ENCODE measurements at regions not wholly inside any gene's neighbourhood (a gene's known extent, or its start where the extent isn't known, plus 50 kb on each side); places are given as distances from the start of the nearest gene placed in this dataset.
"Not testable (repeated sequence)": the region's sequence is repeated elsewhere in the genome, so short reads cannot be mapped to it uniquely, and the experiment has no call there.

DNA sequence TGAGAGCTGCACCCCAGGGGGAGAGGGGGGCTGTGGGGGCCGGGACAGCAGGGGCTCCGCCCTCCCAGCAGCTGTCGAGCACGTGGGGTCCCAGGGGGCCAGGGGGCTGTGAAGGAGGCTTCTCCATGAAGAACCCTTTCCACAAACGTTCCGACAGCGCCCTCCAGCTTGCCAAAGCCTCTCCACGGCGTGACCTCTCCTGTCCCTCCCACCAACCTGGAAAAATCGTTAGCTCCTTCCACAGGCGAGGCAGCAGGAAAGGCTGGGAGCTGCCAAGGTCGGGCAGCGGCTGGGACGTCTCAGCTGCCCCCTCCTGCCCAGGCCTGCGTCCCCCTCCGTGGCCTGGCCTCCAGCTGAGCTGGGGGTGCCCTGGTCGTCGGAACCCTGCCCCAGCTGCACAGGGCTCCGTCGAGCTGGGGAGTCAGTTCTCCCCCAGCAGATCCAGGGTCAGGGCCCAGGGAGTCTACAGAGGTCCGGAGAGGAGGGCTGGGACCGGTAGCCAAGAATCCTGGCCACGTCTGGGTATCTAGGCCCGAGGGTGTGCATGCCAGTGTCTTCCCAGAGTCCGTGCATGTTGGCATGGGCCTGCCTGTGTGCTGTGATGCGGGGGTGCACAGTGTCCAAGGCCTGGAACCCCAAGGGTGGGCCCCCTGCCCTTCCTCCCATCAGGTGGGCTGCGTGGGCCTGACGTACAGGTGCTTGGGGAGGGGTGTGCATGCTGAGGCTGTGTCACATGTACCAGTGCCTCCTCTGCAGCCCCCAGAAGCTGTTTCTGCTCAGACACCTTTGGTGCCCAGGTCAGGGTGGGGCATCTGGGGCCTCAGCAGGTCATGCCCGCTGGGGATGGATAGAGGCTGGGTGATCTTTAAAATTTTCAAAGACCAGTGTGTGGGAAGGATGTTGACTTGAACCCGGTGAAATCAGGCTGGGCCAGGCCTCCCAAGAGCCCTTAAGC, 66.5 kb downstream of the UNCX start:
- no peak for DNase-seq (ENCODE audit: low read depth in 4 of 4, low spot score in 3 of 4)

DNA sequence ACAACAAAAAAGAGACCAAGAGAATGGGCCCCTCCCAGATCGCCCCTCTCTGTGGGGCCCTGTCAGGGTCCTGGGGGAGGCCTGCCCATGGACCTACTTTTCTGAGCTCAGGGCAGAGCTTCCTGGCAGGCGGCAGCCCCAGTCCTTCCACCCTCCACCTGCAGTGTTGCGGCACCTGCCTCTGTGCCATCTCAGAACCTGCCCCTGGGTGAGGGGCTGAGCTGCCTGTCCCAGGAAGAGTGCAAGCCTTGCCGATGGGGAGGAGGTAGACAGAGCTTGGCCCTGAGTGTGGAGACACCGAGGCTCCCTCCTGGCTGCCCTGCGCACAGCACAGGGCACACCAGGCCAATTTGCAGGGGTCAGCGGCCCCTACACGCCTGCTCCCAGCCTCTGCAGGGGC, 67.5 kb downstream of the UNCX start:
- no peak for DNase-seq (ENCODE audit: low read depth in 4 of 4, low spot score in 3 of 4)

DNA sequence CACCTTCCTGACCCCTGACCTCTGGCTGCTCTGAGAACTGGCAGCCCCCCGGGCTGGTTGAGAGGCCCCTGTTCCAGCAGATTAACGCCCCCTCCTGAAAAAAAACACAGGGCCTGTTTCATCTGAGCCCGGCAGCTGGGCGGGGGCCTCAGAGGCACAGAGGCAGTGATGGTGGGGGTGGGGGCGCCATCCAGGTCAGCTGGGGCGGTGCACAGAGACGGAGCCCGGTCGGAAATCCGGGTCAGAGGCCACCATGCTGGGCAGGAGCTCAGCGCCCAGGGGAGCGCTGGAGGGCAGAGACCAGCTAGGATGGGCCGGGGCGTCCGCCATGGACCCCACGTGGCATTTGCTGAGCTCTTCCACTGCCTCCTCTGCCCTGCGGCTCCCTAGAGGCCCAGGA, 68.0 kb downstream of the UNCX start:
- DNase-seq (ENCODE audit: low read depth in 4 of 4, low spot score in 3 of 4), result no peak

DNA sequence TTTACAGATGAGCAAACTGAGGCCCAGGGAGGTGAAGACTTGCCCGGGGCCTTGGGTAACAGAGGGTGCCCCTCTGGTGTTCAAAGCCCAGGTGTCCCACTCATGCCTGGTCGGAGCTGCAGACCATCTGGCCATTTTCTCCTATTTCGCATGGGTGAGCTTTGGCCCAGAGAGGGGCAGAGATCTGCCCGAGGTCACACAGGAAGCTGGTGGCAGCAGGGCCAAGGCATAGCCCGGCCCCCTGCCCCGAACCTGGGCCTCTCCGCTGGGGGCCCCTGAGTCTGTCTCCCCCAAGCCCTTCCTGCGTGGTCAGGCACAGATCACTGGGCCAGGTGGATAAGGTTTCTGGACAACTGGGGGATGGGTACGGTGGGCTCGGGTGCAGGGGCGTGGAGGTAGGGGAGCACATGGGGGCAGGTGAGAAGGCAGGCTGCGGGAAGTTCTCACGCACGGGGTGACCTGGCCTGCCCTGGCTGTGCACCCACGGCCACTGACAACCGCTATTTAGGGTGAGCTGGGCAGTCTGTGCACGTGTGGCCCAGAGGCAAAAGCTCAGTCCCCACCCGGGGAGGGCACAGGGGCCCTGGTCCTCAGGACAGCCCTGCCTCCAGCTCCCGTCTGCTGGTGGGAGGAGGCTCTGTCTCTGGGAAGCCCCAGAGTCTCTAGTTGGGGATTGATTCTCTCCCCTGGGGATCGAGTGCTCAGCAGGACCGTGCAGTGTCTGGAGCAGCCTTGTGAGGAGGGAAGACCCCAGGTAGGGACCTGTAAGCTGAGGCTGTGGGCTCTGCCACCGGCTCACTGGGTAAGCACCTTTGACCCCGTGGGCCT, 68.6 kb downstream of the UNCX start:
- DNase-seq (ENCODE audit: low read depth in 4 of 4, low spot score in 3 of 4), result no peak

DNA sequence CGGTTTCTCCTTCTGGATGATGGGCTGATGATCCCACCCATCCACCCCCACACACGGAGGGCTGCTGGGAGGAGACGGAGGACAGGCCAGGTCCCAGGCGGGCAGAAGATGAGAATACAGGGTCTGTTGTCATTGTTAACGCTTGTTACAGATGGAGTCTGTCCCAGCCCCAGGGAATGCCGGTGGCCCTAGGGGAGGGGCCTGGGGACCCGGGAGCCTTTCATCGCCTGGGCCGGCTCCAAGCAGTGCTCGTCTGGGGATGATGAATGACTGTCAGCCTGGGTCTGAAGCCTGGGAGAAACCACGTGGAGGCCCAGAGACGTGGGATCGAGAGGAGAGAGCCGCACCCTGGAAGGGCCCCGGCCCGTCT, 69.2 kb downstream of the UNCX start:
- DNase-seq (ENCODE audit: low read depth in 4 of 4, low spot score in 3 of 4), result no peak

DNA sequence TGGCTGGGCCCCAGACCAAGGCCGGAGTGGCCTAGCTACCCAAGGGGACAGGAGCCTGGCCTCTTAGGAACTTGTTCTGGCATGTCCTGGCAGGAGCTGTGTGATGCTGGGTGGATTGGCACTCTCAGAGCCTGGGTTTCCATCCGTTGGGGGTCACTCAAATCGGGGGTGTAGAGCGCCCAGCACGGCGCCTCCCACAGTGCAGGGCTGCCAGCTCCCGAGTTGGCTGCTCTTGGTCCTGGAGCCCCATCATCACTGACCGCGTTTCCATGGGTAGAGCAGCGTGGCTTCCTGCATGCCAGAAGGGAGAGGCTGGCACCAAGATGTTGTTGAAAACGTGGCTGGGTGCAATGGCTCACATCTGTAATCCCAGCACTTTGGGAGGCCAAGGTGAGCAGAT, 70.3 kb downstream of the UNCX start:
- DNase-seq (ENCODE audit: low read depth in 4 of 4, low spot score in 3 of 4), result no peak

DNA sequence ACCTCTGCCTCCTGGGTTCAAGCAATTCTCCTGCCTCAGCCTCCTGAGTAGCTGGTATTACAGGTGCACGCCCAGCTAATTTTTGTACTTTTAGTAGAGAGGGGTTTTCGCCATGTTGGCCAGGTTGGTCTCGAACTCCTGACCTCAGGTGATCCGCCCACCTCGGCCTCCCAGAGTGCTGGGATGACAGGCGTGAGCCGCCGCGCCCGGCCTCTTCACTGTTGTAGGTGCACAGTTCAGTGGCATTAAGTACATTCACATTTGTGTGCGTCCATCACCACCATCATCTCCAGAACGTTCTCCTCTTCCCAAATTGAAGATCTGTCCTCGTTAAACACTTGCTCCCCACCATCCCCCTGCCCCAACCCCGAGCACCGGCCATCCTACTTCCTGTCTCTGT, 71.3 kb downstream of the UNCX start:
- not testable (repeated sequence) for DNase-seq (ENCODE audit: low read depth in 4 of 4, low spot score in 3 of 4)

DNA sequence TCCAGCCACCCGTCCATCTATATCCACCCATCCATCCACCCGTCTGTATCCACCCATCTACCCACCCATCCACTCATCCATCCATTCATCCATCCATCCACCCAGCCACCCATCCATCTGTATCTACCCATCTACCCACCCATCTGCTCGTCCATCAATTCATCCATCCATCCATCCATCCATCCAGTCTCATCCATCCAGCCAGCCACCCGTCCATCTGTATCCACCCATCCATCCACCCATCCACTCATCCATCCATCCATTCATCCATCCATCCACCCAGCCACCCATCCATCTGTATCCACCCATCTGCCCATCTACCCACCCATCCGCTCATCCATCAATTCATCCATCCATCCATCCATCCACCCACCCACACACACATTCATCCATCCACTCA, 73.2 kb downstream of the UNCX start:
- no peak for DNase-seq (ENCODE audit: low read depth in 4 of 4, low spot score in 3 of 4)

DNA sequence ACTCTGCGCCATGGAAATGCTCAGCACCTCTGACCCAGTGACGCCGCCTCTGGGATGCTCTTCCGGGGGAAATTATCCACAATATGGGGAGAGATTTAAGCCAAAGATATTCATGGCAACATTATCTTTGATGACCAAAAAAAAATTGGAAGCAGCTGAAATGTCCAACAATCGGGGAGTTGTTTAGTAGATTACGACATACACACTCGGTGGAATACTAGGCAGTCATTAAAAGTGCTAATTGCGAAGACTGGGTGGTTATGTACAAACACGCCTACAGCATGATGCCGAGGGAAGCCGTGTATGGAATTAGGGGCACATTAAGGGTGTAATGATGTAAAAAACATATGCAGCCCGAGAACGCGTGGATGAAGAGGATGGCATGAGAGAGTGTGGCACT, 75.2 kb downstream of the UNCX start:
- DNase-seq (ENCODE audit: low read depth in 4 of 4, low spot score in 3 of 4), result no peak

DNA sequence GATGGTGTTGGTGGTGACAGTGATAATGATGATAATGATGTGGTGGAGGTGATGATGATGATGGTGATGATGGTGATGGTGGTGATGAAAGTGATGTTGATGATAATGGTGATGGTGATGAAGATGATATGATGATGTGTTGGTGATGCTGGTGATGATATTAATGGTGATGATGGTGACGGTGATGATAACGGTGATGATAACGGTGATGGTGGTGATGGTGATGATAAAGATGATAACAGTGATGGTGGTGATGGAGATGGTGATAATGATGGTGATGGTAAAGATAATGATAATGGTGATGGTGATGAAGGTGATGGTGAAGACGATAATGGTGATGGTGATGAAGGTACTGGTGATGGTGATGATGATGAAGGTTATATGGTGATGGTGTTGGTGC, 76.6 kb downstream of the UNCX start:
- no peak for DNase-seq (ENCODE audit: low read depth in 4 of 4, low spot score in 3 of 4)

DNA sequence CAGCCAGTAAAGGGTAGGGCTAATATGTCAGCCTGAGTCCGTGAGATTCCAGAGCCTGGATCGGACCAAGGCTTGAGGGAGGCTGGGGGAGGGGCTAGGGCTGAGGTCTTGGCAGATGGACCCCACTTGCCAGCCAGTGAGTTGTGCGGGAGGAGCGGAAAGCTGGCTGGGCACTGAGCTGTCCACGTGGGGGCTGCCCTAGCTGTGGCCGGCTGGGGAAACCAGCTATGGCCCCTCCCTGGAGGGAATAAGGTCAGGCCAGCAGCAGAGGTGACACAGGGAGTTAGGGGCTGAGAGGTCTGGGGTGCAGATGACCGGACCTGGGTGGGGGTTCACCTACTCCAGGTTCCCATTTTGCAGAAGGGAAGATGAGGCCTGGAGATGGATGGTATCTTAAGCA, 77.3 kb downstream of the UNCX start:
- no peak for DNase-seq (ENCODE audit: low read depth in 4 of 4, low spot score in 3 of 4)

DNA sequence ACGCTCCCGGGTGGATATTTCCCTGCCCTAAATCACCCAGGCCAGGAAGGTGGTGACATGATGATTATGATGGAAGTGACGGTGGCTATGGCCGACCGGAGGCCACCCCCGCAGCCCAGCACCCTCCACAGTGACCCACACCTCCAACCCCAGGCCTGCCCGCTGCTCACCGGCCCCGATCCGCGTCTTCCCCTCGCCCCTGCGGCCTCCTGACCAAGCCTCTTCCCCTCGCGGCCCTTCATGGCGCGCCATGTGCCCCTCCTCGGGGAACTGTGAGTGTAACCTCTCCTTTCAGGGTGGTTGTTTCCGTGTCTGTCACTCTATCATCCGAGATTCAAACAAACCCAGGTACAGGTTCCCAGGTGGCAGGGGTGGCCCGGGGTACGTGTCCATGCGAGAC, 78.3 kb downstream of the UNCX start:
- no peak for DNase-seq (ENCODE audit: low read depth in 4 of 4, low spot score in 3 of 4)

DNA sequence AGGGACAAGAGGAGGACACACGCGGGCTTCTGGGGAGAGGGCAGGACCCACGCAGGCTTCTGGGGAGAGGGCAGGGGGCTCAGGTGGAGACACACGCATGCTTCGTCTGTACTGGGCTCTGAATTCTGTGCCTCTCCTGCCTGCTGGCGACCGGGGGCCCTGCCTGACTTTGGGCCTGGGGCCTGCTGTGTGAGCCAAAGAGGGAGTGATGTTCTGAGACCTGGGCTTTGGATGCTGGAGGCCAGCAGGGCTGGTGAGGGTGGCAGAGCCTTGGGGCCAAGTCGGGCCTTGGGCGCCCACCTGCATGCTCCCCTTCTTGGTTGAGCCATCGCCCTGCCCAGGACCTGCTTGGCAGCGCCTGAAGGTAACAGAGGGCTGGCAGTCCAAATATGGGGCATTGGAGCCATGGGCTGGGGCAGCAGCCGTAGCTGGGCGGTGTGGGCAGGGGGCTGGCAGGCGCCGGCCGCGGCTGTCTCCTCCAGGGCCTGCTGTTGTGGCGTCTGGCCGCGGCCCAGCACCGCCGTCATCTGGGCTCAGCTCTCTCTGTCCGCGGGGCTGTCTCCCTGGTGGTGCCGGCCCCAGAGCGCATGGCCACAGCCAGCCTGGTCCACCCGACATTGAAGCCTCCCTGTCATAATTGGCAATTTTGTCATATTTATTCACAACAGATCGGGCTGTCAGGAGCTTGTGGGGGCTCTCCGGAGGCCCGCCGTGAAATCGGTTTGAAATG, 78.9 kb downstream of the UNCX start:
- no peak for DNase-seq (ENCODE audit: low read depth in 4 of 4, low spot score in 3 of 4)

DNA sequence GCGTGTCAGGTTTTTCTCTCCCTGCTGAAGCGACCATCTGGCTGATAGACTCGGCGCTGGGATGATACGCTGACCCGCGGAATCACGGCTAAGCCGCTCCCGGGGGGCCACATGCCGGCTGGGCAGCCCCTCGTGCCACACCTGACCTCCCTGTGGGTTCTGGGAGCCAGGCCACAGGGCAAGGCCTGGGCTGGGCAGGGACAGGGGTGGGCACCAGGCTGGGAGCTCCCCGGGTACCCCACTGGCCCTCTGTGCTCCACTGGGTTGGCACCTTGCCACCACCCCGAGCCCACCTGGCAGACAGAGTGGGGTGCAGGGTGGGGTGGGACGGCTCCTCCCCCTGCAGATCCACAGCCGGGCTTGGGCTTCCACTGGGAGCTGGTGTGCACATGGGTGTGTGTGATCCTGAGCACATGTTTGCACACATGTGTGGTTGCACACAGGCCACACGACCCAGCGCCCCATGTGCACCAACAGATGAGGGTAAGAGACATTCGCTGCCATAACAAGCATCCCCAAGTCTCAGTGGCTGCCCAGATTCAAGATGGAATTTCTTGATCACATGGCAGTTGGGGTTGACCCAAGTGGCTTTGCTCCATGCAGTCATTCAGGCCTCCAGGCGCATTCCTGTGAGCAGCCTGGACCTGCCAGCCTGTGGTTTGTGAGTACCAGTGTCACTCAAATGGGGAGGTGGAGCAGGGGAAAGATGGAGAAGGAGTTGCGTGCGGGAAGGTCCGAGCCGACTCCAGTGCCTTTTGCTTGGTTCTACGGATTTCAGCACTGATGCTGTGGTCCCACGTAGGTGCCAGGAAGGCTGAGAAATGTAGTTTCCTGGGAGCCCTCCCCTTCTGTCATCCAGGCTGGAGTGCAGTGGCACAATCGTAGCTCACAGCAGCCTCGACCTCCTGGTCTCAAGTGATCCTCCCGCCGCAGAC, 79.7 kb downstream of the UNCX start:
- no peak for DNase-seq (ENCODE audit: low read depth in 4 of 4, low spot score in 3 of 4)

DNA sequence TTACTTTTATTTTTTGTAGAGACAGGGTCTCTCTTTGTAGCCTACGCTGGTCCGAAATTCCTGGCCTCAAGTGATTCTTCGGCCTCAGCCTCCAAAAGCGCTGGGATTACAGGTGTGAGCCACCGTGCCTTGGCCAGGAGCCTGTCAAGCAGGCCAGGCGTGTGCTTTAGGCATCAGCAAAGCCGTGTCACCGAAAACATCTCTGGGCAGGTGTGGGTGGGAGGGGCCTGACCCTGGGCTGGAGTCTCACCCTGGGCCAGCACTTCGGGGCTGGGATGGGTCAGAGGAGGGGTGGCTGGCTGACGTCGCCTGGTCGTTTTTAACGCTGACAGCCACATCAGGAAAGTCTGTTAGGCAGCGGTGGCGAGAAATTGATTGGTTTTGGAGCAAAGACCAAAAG, 80.9 kb downstream of the UNCX start:
- DNase-seq (ENCODE audit: low read depth in 4 of 4, low spot score in 3 of 4), result no peak

DNA sequence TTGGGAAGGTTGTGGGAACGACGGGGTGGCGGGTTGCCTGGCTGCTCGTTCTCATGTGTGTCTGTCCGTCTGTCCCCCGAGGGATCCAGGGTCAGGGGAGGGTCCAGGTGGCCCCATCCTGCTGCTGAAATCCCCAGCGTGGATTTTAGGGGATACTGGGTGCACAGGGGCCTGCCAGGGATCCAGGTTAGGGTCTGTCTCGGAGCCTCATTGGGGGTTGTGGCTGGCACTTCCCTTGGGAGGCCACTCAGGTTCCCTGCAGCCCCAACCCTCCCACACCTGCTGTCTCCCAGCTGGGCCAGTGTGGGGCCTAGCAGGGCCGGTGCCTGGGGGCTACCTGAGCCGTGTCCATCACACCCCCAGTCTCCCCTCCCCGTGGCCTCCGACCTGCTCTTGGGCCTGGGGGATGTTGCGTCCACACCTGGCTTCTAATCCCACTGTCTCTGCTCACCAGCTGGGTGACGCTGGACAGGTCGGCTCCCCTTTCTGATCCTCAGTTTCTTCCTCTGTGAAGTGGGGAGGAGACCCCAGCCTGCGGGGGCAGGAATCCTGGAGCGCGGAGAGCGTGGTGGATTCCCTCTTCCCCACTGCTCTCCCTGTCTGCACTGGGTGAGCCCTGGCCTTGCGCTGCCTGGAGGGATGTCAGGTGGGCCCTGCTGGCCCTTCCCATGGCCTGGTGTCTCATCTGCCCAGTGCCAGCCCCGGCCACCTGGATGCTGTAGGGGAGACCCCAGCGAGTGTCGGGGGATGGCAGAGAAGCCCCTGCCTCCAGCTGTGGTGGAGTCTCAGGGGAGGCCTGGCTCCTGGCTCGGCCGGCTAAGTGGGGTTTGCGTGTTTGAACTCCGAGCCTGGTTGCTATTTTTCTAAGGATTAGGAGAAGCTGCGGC, 81.6 kb downstream of the UNCX start:
- no peak for DNase-seq (ENCODE audit: low read depth in 4 of 4, low spot score in 3 of 4)

DNA sequence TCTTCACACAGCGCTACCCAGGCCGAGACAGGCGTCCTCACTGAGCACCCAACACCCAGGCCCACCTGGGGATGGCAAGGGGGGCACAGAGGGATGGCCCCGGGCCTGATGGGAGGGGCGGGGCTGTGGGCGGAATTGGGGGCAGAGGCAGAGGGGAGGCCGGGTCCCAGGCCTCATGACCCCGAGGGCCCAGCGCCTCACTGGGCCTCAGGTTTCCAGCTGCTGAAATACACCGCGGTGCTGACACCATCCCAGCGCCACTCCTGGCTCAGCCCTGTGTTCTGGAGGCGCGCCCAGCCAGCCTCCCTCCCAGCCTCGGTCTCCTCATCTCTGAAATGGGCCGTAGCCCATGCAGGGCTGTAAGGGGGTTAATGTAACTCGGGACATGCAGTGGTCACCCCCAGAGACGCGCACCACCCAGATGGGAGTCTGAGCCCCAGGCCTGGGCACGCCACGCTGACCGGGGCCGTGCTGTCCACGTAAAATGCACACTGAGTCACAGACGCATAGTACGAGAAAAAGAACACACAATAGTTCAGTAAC, 82.3 kb downstream of the UNCX start:
- no peak for DNase-seq (ENCODE audit: low read depth in 4 of 4, low spot score in 3 of 4)

DNA sequence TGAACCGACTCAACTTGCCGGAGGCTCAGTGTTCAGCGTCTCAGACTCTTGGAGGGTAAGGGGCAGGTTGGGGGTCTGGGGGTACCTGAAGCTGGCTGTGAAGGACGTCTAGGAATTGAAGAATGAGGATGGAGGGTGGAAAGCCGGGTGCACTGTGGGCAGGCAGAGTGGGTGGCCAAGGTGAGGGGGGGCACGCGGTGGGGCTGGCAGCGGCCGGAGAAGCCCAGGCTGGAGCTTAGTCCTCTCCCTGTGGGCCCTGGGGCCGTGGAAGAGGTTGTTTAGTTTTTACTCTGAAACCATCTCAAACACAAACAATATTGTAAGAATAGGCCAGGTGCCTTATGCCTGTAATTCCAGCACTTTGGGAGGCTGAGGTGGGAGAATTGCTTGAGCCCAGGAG, 83.4 kb downstream of the UNCX start:
- no peak for DNase-seq (ENCODE audit: low read depth in 4 of 4, low spot score in 3 of 4)

DNA sequence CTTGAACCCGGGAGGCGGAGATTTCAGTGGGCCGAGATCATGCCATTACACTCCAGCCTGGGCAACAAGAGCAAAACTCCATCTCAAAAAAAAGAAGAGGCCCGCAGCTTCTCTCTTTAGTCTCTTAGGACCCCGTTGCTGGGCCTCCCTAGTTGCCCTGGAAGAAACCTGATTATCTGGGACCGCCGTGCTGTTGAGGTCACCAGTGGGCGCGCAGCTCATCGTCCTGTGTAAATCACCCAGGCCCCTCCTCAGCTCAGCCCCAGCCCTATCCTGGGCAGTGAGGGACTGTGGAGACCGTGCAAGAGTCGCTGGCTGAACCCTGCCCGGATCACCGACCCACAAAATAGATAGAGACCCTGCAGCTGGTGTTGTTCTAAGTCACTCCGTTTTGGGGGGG, 85.0 kb downstream of the UNCX start:
- no peak for DNase-seq (ENCODE audit: low read depth in 4 of 4, low spot score in 3 of 4)

All from left renal pelvis (tissue), 4 donors.